OCI-LY3 (cell line): ENCODE measurements at regions not wholly inside any gene's neighbourhood (a gene's known extent, or its start where the extent isn't known, plus 50 kb on each side); places are given as distances from the start of the nearest gene placed in this dataset.

ENCODE experiments used
- EZH2phosphoT487 ChIP-seq: fragments of 200-600 bp; shearing (Covaris generic); IDR thresholded peaks from 2 replicates; pipeline ENCODE4 v1.6.1; 2018; ENCODE audit warnings: antibody characterized with exemption, mixed run types, low read depth
- TF ChIP-seq, protein P1 (sequence below): fragments of 200-600, 300-600 bp; sonication (generic); IDR thresholded peaks from 2 replicates; pipeline ENCODE4 v1.5.1; 2014; ENCODE audit warnings: antibody characterized with exemption, low read length, low read depth

DNA sequence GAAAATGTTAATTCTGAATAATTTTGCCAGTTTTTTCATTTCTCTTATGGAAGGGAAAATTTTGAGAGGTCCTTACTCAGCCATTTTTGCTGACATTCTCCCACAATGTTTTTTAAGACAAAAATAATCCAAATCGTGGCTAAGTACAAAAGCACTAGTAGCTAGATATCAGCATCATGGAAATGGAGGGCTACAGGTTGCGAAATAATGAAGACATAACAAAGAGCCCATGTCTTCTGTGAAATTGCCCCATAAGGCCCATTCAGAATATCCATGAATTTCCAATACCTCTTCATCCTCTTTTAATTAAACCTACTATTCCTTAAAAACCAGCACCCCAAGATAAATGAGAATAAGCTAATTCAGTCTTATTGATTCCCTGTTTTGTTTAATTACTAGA, 107.4 kb downstream of the HNRNPD start:
- TF ChIP-seq, protein P1, sequence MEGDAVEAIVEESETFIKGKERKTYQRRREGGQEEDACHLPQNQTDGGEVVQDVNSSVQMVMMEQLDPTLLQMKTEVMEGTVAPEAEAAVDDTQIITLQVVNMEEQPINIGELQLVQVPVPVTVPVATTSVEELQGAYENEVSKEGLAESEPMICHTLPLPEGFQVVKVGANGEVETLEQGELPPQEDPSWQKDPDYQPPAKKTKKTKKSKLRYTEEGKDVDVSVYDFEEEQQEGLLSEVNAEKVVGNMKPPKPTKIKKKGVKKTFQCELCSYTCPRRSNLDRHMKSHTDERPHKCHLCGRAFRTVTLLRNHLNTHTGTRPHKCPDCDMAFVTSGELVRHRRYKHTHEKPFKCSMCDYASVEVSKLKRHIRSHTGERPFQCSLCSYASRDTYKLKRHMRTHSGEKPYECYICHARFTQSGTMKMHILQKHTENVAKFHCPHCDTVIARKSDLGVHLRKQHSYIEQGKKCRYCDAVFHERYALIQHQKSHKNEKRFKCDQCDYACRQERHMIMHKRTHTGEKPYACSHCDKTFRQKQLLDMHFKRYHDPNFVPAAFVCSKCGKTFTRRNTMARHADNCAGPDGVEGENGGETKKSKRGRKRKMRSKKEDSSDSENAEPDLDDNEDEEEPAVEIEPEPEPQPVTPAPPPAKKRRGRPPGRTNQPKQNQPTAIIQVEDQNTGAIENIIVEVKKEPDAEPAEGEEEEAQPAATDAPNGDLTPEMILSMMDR: no peak
- TF ChIP-seq EZH2phosphoT487: no peak
